GM19043 (cell line): ENCODE measurements at regions not wholly inside any gene's neighbourhood (a gene's known extent, or its start where the extent isn't known, plus 50 kb on each side); places are given as distances from the start of the nearest gene placed in this dataset.

Experiments used
- ATAC-seq: cut with Tn5 transposase; IDR thresholded peaks from one replicate; pipeline ENCODE4 v1.9.1; 2021; ENCODE audit warnings: low read depth; ENCODE audit not compliant: unreplicated experiment

- ATAC-seq = no peak
Measured at GRCh38 chr2:82675186-82675585, 1783.9 kb downstream of the SUCLG1 start.

GRCh38 chr2:82674652-82675051 is 1784.4 kb downstream of the SUCLG1 start:
- no peak for ATAC-seq

GRCh38 chr2:82667491-82667890 is 1791.6 kb downstream of the SUCLG1 start:
- no peak for ATAC-seq

- ATAC-seq = no peak
Measured at GRCh38 chr2:82665691-82666090, 1793.4 kb downstream of the SUCLG1 start.

GRCh38 chr2:82657106-82657505 is 1802.0 kb downstream of the SUCLG1 start:
- no peak for ATAC-seq

GRCh38 chr2:82656420-82656819 is 1802.7 kb downstream of the SUCLG1 start:
- ATAC-seq = no peak

- no peak for ATAC-seq
Measured at GRCh38 chr2:82652117-82652516, 1807.0 kb downstream of the SUCLG1 start.

- no peak for ATAC-seq
Measured at GRCh38 chr2:82650038-82650437, 1809.0 kb downstream of the SUCLG1 start.

GRCh38 chr2:82641598-82642180 is 1817.4 kb downstream of the SUCLG1 start:
- ATAC-seq = no peak

- no peak for ATAC-seq
Measured at GRCh38 chr2:82636402-82637020, 1822.6 kb downstream of the SUCLG1 start.

GRCh38 chr2:82599021-82599420 is 1860.1 kb downstream of the SUCLG1 start:
- ATAC-seq = no peak

- ATAC-seq = no peak
Measured at GRCh38 chr2:82596581-82596980, 1862.5 kb downstream of the SUCLG1 start.

GRCh38 chr2:82591718-82592117 is 1867.4 kb downstream of the SUCLG1 start:
- no peak for ATAC-seq

- ATAC-seq = no peak
Measured at GRCh38 chr2:82576656-82577055, 1882.4 kb downstream of the SUCLG1 start.

GRCh38 chr2:82539280-82539621 is 1919.8 kb downstream of the SUCLG1 start:
- ATAC-seq = no peak

- no peak for ATAC-seq
Measured at GRCh38 chr2:82538590-82539279, 1920.3 kb downstream of the SUCLG1 start.

GRCh38 chr2:82528288-82528687 is 1930.8 kb downstream of the SUCLG1 start:
- ATAC-seq = no peak

GRCh38 chr2:82527124-82527523 is 1932.0 kb downstream of the SUCLG1 start:
- ATAC-seq = no peak

- ATAC-seq = no peak
Measured at GRCh38 chr2:82526277-82526676, 1932.8 kb downstream of the SUCLG1 start.

- ATAC-seq = no peak
Measured at GRCh38 chr2:82525744-82526143, 1933.3 kb downstream of the SUCLG1 start.

- no peak for ATAC-seq
Measured at GRCh38 chr2:82524826-82525225, 1934.3 kb downstream of the SUCLG1 start.

GRCh38 chr2:82511894-82512293 is 1947.2 kb downstream of the SUCLG1 start:
- no peak for ATAC-seq
